Mucosa of descending colon (tissue), 3 donors: ENCODE measurements at regions not wholly inside any gene's neighbourhood (a gene's known extent, or its start where the extent isn't known, plus 50 kb on each side); places are given as distances from the start of the nearest gene placed in this dataset.

Source experiments
- ATAC-seq: fragments of 200-7000 bp; cut with Tn5 transposase; one replicate; pipeline ENCODE4 v1.9.1; 2020; ENCODE audit warnings: mild to moderate bottlenecking, moderate library complexity
- DNase-seq, 3 donors: peaks; one replicate each; pipeline ENCODE4 v3.0.0-alpha.2; 2020
- H3K36me3 ChIP-seq: fragments of 200-600 bp; one replicate; pipeline ENCODE4 v1.8.0; 2021; ENCODE audit warnings: low read depth, mild to moderate bottlenecking
- H3K4me1 ChIP-seq: fragments of 200-600 bp; one replicate; pipeline ENCODE4 v1.8.0; 2021; ENCODE audit warnings: low read depth, mild to moderate bottlenecking
- H3K4me3 ChIP-seq: fragments of 200-600 bp; one replicate; pipeline ENCODE4 v1.8.0; 2021; ENCODE audit warnings: mild to moderate bottlenecking
- H3K9me3 ChIP-seq: fragments of 200-600 bp; one replicate; pipeline ENCODE4 v1.8.0; 2021; ENCODE audit warnings: mild to moderate bottlenecking
- intact Hi-C, 2 donors: fragments of 100-400 bp; cut with DNase I in 1 of 2; cut with micrococcal nuclease in 1 of 2; formaldehyde crosslinking; loops; one replicate each; pipeline versions ENCODE4 v1.11.0 to v1.11.1; 2022; cut with DNase I, micrococcal nuclease
- TF ChIP-seq, protein P1 (sequence below): fragments of 200-600 bp; IDR thresholded peaks from one replicate; pipeline ENCODE4 v1.8.0; 2022; ENCODE audit warnings: antibody characterized with exemption, mild to moderate bottlenecking
- donor health status: DM: no; HTN: no; CAD: no; lungs with moderate emphysema.
- donor health status: DM: no; HTN: no; CAD: no.
- donor health status: DM: no; HTN: yes; CAD: no.

DNA sequence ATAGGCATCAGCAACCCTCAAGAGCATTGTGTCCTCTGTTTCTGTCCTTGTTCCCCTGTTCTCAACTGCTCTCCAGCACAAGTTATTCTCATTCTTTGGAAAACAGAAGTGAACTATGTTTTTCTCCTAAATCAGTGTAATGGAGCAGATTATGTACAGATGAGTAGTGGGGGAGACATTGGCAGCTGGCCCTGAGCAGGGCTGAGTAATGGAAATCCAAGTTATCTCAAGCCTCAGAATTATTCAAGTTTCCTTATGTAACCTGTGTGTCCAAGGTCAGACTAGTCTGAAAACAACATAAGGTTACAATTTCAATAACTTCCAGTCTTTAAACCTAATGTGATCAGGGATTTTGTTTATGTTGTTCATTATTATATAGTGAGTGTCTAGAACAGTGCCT lies 116.1 kb upstream of the FUT8 start:
- H3K9me3 ChIP-seq = no peaks in the 10 kb centered on the region
- H3K4me1 ChIP-seq = peaks cover 21% of the 10 kb centered on the region
- no peak for DNase-seq
- H3K36me3 ChIP-seq = no peaks in the 10 kb centered on the region
- H3K4me3 ChIP-seq = no peak overlapping the region
- intact Hi-C loops = no loop called here
- ATAC-seq = no peak
- TF ChIP-seq, protein P1, sequence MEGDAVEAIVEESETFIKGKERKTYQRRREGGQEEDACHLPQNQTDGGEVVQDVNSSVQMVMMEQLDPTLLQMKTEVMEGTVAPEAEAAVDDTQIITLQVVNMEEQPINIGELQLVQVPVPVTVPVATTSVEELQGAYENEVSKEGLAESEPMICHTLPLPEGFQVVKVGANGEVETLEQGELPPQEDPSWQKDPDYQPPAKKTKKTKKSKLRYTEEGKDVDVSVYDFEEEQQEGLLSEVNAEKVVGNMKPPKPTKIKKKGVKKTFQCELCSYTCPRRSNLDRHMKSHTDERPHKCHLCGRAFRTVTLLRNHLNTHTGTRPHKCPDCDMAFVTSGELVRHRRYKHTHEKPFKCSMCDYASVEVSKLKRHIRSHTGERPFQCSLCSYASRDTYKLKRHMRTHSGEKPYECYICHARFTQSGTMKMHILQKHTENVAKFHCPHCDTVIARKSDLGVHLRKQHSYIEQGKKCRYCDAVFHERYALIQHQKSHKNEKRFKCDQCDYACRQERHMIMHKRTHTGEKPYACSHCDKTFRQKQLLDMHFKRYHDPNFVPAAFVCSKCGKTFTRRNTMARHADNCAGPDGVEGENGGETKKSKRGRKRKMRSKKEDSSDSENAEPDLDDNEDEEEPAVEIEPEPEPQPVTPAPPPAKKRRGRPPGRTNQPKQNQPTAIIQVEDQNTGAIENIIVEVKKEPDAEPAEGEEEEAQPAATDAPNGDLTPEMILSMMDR = no peak

DNA sequence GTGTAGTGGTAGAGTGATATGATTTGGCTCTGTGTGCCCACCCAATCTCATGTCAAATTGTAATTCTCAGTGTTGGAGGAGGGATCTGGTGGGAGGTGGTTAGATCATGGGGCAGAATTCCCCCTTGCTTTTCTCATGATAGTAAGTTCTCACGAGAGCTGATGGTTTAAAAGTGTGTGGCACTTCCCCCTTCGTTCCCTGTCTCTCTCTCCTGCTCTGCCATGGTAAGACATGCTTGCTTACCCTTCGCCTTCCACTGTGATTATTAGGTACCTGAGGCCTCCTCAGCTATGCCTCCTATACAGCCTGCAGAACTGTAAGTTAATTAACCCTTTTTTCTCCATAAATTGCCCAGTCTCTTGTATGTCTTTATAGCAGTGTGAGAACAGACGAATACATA lies 115.7 kb upstream of the FUT8 start:
- Histone ChIP-seq H3K4me3 (no peak overlapping the region), H3K36me3 (no peaks in the 10 kb centered on the region), H3K9me3 (no peaks in the 10 kb centered on the region), H3K4me1 (peaks cover 23% of the 10 kb centered on the region)
- intact Hi-C loops = no loop called here
- DNase-seq = no peak
- ATAC-seq = no peak
- TF ChIP-seq, protein P1 = no peak

DNA sequence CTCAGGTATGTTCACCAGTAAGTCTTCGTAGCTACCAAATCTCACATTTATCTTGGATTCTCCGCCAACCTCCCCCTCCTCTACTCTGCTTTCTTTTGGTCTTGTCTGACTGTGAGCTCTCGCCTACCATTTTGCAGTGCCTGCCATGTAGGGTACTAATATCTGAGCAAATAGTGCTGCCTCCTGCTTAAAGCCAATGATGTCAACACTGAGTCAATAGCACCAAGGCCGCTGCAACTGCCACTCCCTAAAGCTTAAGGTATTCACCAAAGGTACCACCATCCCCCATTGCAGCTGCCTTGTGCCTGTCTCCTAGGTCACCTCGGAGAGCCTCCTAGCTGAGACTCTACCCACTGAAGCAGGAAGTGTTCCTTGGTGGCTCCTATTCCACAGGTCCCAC lies 114.8 kb upstream of the FUT8 start:
- intact Hi-C loops = no loop called here
- Histone ChIP-seq H3K4me1 (peaks cover 24% of the 10 kb centered on the region), H3K9me3 (no peaks in the 10 kb centered on the region), H3K36me3 (no peaks in the 10 kb centered on the region), H3K4me3 (no peak overlapping the region)
- ATAC-seq (peak; percentile 52), DNase-seq (peak in 2 of 3 donors; percentile 30 to 42)
- TF ChIP-seq, protein P1 = no peak

DNA sequence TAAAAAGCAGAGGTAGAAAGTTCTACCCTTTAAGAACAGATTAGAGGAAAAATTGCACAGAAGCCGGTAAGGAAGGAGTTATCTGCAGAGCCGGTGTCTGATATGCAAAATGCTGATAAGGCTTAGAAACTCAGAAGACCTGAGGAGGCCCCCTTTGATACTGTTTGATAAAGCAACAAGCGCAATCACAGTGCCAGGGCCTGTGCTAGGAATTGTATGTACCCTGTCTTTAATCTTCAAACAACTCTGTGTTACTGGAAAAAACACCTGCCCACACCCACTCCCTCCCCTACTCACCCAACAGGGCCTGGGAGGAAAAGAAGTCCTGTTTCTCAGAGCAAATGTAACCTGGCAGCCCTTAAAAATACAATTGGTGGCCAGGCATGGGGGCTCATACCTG lies 112.7 kb upstream of the FUT8 start:
- TF ChIP-seq, protein P1 = no peak
- Histone ChIP-seq H3K4me1 (peaks cover 30% of the 10 kb centered on the region), H3K4me3 (no peak overlapping the region), H3K9me3 (no peaks in the 10 kb centered on the region), H3K36me3 (no peaks in the 10 kb centered on the region)
- ATAC-seq = peak; percentile 51
- peak in 1 of 3 donors; percentile 42 for DNase-seq
- intact Hi-C loops = no loop called here

DNA sequence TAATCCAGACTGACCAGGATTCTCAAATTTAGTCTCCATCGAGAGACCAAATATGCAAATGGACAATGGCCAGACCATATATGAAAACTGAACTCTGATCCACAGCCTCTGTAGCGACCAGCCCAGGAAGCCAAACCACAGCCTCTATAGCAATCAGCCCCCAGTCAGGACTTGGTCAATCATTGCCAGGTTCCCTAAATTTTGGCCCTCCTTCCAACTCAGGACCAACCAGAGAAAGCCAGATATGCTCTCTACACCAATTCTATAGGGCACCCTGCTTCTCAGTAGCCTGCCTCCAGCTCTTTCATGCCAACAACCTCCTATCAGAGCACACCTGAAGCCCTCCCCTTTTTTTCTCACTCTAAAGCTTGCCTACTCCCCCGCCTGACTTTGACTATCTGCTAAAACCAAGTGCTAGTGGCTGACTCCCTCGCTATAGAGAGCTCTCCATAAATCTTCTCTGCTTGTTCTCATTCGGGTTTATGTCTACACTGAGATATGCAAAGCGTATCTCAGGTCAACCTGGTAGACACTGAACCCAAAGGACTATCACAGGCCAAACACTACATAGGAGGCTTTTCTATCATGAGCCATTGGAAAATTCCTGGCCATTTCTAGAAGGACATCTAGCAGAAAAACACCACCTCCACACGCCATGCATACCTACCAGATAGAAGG lies 110.5 kb upstream of the FUT8 start:
- peak; percentile 46 for ATAC-seq
- H3K4me3 ChIP-seq = no peak overlapping the region
- DNase-seq = no peak

More for the DNA sequence above, 110.5 kb upstream of the FUT8 start:
- Histone ChIP-seq H3K4me1 (peaks cover 30% of the 10 kb centered on the region), H3K36me3 (no peaks in the 10 kb centered on the region), H3K9me3 (no peaks in the 10 kb centered on the region)
- intact Hi-C loops = no loop called here
- TF ChIP-seq, protein P1 = no peak
